COR-L47 (cell line): ENCODE measurements at regions not wholly inside any gene's neighbourhood (a gene's known extent, or its start where the extent isn't known, plus 50 kb on each side); places are given as distances from the start of the nearest gene placed in this dataset.

Experiments used
- DNase-seq: peaks from one replicate; lab custom pipeline; 2025; lab: John Stamatoyannopoulos, UW

GRCh38 chr1:86296305-86297205 lies 99.6 kb downstream of the ODF2L start:
- no peak for DNase-seq

GRCh38 chr1:86289746-86290145 lies 106.4 kb downstream of the ODF2L start:
- no peak for DNase-seq

GRCh38 chr1:86289161-86289560 lies 107.0 kb downstream of the ODF2L start:
- no peak for DNase-seq

- DNase-seq, result no peak
These were observed 107.5 kb downstream of the ODF2L start for GRCh38 chr1:86288586-86289147.

GRCh38 chr1:86285796-86286195 lies 110.3 kb downstream of the ODF2L start:
- no peak for DNase-seq

GRCh38 chr1:86282611-86283010 lies 113.5 kb downstream of the ODF2L start:
- no peak for DNase-seq

- DNase-seq, result peak; percentile 17
These were observed 118.2 kb downstream of the ODF2L start for GRCh38 chr1:86277936-86278335.

- no peak for DNase-seq
These were observed 116.5 kb upstream of the COL24A1 start for GRCh38 chr1:86273066-86273465.

GRCh38 chr1:86272083-86272482 lies 115.5 kb upstream of the COL24A1 start:
- DNase-seq, result no peak

GRCh38 chr1:86271046-86271445 lies 114.5 kb upstream of the COL24A1 start:
- no peak for DNase-seq

GRCh38 chr1:86263101-86263500 lies 106.5 kb upstream of the COL24A1 start:
- no peak for DNase-seq

- DNase-seq, result no peak
These were observed 103.9 kb upstream of the COL24A1 start for GRCh38 chr1:86260476-86260875.

- no peak for DNase-seq
These were observed 102.8 kb upstream of the COL24A1 start for GRCh38 chr1:86259390-86259789.

- no peak for DNase-seq
These were observed 101.5 kb upstream of the COL24A1 start for GRCh38 chr1:86258101-86258500.

GRCh38 chr1:86247597-86248279 lies 91.2 kb upstream of the COL24A1 start:
- no peak for DNase-seq

GRCh38 chr1:86245566-86246190 lies 89.1 kb upstream of the COL24A1 start:
- DNase-seq, result no peak

- DNase-seq, result no peak
These were observed 83.3 kb upstream of the COL24A1 start for GRCh38 chr1:86239894-86240293.

GRCh38 chr1:86239490-86239889 lies 82.9 kb upstream of the COL24A1 start:
- DNase-seq, result no peak

GRCh38 chr1:86238226-86238625 lies 81.7 kb upstream of the COL24A1 start:
- no peak for DNase-seq

GRCh38 chr1:86235852-86236251 lies 79.3 kb upstream of the COL24A1 start:
- no peak for DNase-seq

- DNase-seq, result no peak
These were observed 76.8 kb upstream of the COL24A1 start for GRCh38 chr1:86233403-86233802.

- DNase-seq, result no peak
These were observed 74.5 kb upstream of the COL24A1 start for GRCh38 chr1:86231076-86231475.
